ENCODE measurements at regions not wholly inside any gene's neighbourhood (a gene's known extent, or its start where the extent isn't known, plus 50 kb on each side); places are given as distances from the start of the nearest gene placed in this dataset.

GRCh38 chr1:216788671-216789070 is 65.4 kb upstream of the ESRRG start:
- H3K27ac ChIP-seq = no peak overlapping the region
- no peak overlapping the region for H3K4me3 ChIP-seq
- H3K4me1 ChIP-seq (replicated peaks) = no peaks in the 10 kb centered on the region
- no peak for DNase-seq (ENCODE audit: low read depth in 1 of 2, low spot score in 2 of 2)
- no peaks in the 10 kb centered on the region for H3K27me3 ChIP-seq (replicated peaks)
- H3K36me3 ChIP-seq = no peaks in the 10 kb centered on the region
- no peaks in the 10 kb centered on the region for H3K9me3 ChIP-seq (replicated peaks)

GRCh38 chr1:216785737-216786136 is 62.5 kb upstream of the ESRRG start:
- Histone ChIP-seq H3K27ac (no peak overlapping the region), H3K27me3 (replicated peaks) (no peaks in the 10 kb centered on the region), H3K4me1 (replicated peaks) (no peaks in the 10 kb centered on the region), H3K4me3 (no peak overlapping the region), H3K9me3 (replicated peaks) (no peaks in the 10 kb centered on the region), H3K36me3 (no peaks in the 10 kb centered on the region)
- no peak for DNase-seq (ENCODE audit: low read depth in 1 of 2, low spot score in 2 of 2)

GRCh38 chr1:216785221-216785620 is 62.0 kb upstream of the ESRRG start:
- H3K27me3 ChIP-seq (replicated peaks) = no peaks in the 10 kb centered on the region
- H3K9me3 ChIP-seq (replicated peaks) = no peaks in the 10 kb centered on the region
- no peaks in the 10 kb centered on the region for H3K4me1 ChIP-seq (replicated peaks)
- no peaks in the 10 kb centered on the region for H3K36me3 ChIP-seq
- no peak for DNase-seq (ENCODE audit: low read depth in 1 of 2, low spot score in 2 of 2)
- H3K27ac ChIP-seq = no peak overlapping the region
- H3K4me3 ChIP-seq = no peak overlapping the region

- Histone ChIP-seq H3K4me3 (no peak overlapping the region), H3K9me3 (replicated peaks) (no peaks in the 10 kb centered on the region), H3K27me3 (replicated peaks) (no peaks in the 10 kb centered on the region), H3K36me3 (no peaks in the 10 kb centered on the region), H3K27ac (no peak overlapping the region), H3K4me1 (replicated peaks) (no peaks in the 10 kb centered on the region)
- DNase-seq (ENCODE audit: low read depth in 1 of 2, low spot score in 2 of 2) = no peak
Observed at GRCh38 chr1:216779686-216780085, 56.5 kb upstream of the ESRRG start.

- DNase-seq (ENCODE audit: low read depth in 1 of 2, low spot score in 2 of 2) = no peak
- Histone ChIP-seq H3K4me3 (no peak overlapping the region), H3K27me3 (replicated peaks) (no peaks in the 10 kb centered on the region), H3K4me1 (replicated peaks) (no peaks in the 10 kb centered on the region), H3K36me3 (no peaks in the 10 kb centered on the region), H3K9me3 (replicated peaks) (no peaks in the 10 kb centered on the region), H3K27ac (no peak overlapping the region)
Observed at GRCh38 chr1:216778737-216779136, 55.5 kb upstream of the ESRRG start.

- Histone ChIP-seq H3K36me3 (no peaks in the 10 kb centered on the region), H3K27ac (no peak overlapping the region), H3K4me3 (no peak overlapping the region), H3K4me1 (replicated peaks) (no peaks in the 10 kb centered on the region), H3K27me3 (replicated peaks) (no peaks in the 10 kb centered on the region), H3K9me3 (replicated peaks) (no peaks in the 10 kb centered on the region)
- DNase-seq (ENCODE audit: low read depth in 1 of 2, low spot score in 2 of 2) = no peak
Observed at GRCh38 chr1:216777148-216777547, 53.9 kb upstream of the ESRRG start.

Data from SJSA1 (cell line).